GM18507 (cell line): ENCODE measurements at regions not wholly inside any gene's neighbourhood (a gene's known extent, or its start where the extent isn't known, plus 50 kb on each side); places are given as distances from the start of the nearest gene placed in this dataset.

Experiments used
- DNase-seq: peaks from one replicate; pipeline ENCODE4 v3.0.0; 2011; ENCODE audit warnings: low read depth; ENCODE audit not compliant: insufficient read length; ENCODE audit errors: extremely low spot score
- FAIRE-seq: peaks from 2 replicates; lab custom pipeline; 2011; peaks lifted over from hg19 to GRCh38; lab: Jason Lieb, UNC

- no peak for FAIRE-seq
- no peak for DNase-seq
Measured at GRCh38 chr2:215507836-215508235, 72.0 kb upstream of the FN1 start.

GRCh38 chr2:215507136-215507535, 71.3 kb upstream of the FN1 start:
- DNase-seq (no peak), FAIRE-seq (no peak)

- no peak for FAIRE-seq
Measured at GRCh38 chr2:215506604-215506990, 70.7 kb upstream of the FN1 start.

GRCh38 chr2:215505044-215505786, 69.3 kb upstream of the FN1 start:
- no peak for DNase-seq
- no peak for FAIRE-seq

More at GRCh38 chr2:215506604-215506990, 70.7 kb upstream of the FN1 start:
- no peak for DNase-seq

- FAIRE-seq (no peak), DNase-seq (no peak)
Measured at GRCh38 chr2:215504547-215504946, 68.7 kb upstream of the FN1 start.

- no peak for DNase-seq
- no peak for FAIRE-seq
Measured at GRCh38 chr2:215503381-215503780, 67.5 kb upstream of the FN1 start.

GRCh38 chr2:215500466-215500865, 64.6 kb upstream of the FN1 start:
- no peak for DNase-seq
- no peak for FAIRE-seq

- DNase-seq = no peak
- no peak for FAIRE-seq
Measured at GRCh38 chr2:215499331-215499730, 63.5 kb upstream of the FN1 start.

- FAIRE-seq = no peak
- no peak for DNase-seq
Measured at GRCh38 chr2:215498431-215498830, 62.6 kb upstream of the FN1 start.

GRCh38 chr2:215493376-215493775, 57.5 kb upstream of the FN1 start:
- FAIRE-seq (no peak), DNase-seq (no peak)

GRCh38 chr2:215489288-215489848, 53.5 kb upstream of the FN1 start:
- FAIRE-seq (no peak), DNase-seq (no peak)

GRCh38 chr2:215487002-215487372, 51.1 kb upstream of the FN1 start:
- no peak for FAIRE-seq
- no peak for DNase-seq

GRCh38 chr2:215486291-215487001, 50.6 kb upstream of the FN1 start:
- DNase-seq (no peak), FAIRE-seq (no peak)
